HG02588 (cell line): ENCODE measurements at regions not wholly inside any gene's neighbourhood (a gene's known extent, or its start where the extent isn't known, plus 50 kb on each side); places are given as distances from the start of the nearest gene placed in this dataset.
"Not testable (repeated sequence)": the region's sequence is repeated elsewhere in the genome, so short reads cannot be mapped to it uniquely, and the experiment has no call there.

Source experiments
- ATAC-seq: cut with Tn5 transposase; IDR thresholded peaks from one replicate; pipeline ENCODE4 v1.9.1; 2021; ENCODE audit warnings: mild to moderate bottlenecking, moderate library complexity; ENCODE audit not compliant: unreplicated experiment

DNA sequence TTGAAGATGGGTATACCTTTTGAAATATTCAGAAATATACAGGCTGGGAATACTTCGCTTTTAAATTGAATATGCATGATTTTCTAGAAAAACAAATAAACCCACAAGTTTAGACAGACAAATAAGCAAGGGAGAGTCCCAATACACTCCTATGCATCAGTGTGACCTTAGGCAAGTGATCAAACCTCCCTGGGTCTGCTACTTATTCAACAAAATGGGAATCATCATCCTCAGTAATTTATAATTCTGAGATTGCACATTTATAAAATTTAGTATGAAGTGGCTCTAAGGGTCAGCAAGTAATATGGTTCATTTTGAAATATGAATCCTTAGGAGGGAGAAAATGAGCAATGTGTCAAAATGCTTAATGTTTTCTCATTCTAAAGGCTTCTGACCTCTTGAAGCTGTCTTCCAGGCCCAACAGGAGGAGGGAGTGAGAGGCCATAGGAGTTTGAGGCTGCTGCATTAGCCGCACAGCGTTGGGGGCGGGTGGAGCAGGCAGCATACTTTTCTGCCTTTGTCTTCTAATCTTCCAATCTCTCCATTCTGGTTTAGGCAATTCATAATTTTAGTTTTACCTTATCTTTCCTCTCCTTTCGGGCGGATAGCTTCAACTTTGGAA is 155.1 kb downstream of the TRIB2 start:
- ATAC-seq: no peak

- ATAC-seq: no peak
These were observed 161.0 kb downstream of the TRIB2 start for GRCh38 chr2:12877761-12878160.

DNA sequence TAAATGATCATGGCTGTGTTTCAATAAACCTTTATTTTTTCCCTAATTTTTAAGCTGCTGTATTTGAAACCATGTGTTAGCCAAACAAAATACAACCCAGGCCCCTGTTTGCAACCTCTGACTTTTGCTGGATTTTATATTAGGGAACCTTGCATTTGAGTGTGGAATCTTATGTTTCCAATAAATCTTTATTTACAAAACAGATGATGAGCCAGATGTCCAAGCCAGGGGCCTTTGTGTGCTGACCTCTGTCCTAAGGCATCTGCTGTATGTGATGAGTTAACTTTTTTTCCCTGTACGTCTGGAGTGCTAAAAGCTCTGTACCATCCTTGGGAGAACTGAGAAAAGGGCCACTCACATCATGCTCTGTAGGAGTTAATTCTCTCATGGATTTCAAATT is 162.9 kb downstream of the TRIB2 start:
- ATAC-seq: no peak

GRCh38 chr2:12881952-12882351 is 165.2 kb downstream of the TRIB2 start:
- no peak for ATAC-seq

GRCh38 chr2:12882393-12882792 is 165.7 kb downstream of the TRIB2 start:
- no peak for ATAC-seq

DNA sequence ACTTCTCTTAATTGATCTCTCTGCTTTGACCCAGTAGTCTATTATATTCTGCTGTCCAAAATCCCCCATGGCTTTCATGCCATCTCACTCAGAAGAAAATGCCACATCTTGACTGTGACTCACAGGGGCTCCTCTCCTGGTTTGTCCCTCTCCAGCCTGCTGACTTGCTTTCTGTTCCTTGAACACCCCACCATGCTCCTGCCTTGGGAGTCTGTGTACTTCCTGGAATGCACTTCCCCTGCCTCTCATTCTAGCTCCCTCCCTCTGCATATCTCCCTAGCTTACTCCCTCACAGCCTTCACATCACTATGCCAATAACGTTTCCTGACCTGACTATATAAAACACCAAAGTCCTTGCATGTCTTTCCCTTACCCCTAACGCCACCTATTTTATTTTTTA is 167.2 kb downstream of the TRIB2 start:
- no peak for ATAC-seq

DNA sequence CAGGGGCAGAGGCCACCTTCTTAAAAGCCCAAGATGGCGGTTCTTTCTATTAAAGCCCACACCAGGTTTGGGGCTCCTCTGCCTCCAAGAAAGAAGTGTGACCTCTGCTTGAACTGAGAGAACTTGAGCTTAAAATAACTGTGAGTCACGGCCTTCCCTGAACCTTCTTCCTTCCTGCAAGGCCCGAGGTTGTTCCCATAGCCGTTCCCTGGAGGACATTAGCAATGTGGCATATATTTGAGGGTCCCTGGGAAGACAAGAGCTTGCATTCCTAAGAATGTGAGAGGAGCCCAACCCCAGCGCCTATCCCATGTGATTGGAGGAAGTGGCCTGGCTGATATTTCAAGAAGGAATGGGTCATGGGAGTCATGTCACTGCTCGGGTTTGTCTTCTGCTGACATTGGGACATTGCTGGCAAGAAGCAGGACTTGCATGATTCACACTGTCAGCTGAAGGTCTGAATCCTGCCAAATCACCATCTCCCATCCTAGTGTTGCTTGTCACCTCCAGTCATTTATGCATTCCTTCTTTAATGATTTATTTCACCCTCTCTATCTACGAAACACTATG is 168.1 kb downstream of the TRIB2 start:
- no peak for ATAC-seq

- ATAC-seq: no peak
These were observed 173.3 kb downstream of the TRIB2 start for GRCh38 chr2:12890066-12890465.

DNA sequence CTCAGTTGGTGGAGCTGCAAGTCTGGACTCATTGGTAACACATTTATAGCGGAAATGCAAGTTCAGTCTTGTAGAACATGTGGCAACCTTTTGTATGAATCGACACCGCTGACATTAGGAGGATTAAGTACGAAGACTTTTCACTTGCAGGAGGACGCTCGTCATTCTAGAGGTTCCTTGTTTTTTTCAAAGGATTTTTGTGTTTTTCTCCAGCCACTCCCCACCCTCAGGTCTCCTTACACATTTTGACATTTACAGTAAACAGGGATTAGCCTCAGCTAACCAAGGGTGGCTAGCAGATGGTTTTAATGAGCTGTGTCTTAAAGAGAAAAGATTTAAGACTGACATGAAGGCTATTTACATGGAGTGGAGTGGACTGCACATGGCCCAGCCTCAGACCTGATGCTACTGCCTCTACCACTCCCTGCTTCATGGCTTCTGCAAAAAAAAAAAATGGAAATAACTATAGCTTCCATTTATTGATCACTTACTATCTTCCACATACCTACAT is 173.8 kb downstream of the TRIB2 start:
- no peak for ATAC-seq

- no peak for ATAC-seq
These were observed 178.3 kb downstream of the TRIB2 start for GRCh38 chr2:12895017-12895416.

DNA sequence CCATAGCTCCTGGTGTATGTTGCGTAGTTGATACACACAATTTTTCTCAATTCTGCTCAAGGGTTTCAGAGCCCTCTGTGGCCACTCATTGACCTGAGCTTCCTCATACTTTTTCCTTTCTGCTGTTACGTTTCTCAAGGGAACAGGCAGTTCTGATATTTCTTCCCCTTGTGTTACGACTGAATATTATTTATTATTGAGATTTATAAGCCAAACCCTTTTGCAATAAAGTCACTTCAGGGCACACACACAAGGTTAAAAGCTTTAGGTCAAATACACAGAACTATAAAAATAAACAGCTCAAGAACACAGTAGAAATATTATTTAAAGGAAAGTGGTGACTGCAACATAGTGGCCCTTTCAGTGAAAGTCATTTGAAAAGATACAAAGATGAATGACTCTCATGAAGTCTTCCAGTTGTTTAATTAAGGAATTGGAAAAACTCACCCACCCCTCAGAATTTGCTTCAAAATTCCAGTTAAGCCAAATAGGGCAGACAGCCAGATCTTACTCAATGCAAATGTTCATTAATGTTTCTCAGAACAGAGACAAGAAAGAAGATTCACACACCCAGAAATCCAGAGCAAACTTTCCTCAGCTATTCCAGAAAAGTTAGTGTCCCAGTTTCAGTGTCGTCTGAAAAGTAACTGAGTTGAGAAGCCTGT is 179.7 kb downstream of the TRIB2 start:
- ATAC-seq: no peak

- ATAC-seq: no peak
These were observed 180.4 kb downstream of the TRIB2 start for GRCh38 chr2:12897181-12897580.

- ATAC-seq: no peak
These were observed 186.5 kb downstream of the TRIB2 start for GRCh38 chr2:12903272-12903671.

DNA sequence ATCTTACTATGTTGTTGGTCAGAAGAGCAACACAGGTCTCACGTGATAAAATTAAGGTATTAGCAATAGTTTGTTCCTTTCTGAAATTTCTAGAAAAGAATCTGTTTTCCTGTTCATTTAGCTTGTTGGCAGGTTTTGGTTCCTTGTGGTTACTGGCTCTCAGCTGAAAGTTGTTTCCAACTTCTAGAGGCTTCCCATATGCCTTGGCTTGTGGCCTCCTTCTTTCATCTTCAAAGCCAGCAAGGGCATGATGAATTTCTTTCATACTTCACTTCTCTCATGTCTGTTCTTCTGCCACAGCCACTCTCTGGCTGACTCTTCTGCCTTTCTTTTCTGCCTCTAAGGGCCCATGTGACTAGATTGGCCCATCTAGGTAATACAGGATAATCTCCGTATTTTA is 193.7 kb downstream of the TRIB2 start:
- no peak for ATAC-seq

- no peak for ATAC-seq
These were observed 199.1 kb downstream of the TRIB2 start for GRCh38 chr2:12915787-12916186.

DNA sequence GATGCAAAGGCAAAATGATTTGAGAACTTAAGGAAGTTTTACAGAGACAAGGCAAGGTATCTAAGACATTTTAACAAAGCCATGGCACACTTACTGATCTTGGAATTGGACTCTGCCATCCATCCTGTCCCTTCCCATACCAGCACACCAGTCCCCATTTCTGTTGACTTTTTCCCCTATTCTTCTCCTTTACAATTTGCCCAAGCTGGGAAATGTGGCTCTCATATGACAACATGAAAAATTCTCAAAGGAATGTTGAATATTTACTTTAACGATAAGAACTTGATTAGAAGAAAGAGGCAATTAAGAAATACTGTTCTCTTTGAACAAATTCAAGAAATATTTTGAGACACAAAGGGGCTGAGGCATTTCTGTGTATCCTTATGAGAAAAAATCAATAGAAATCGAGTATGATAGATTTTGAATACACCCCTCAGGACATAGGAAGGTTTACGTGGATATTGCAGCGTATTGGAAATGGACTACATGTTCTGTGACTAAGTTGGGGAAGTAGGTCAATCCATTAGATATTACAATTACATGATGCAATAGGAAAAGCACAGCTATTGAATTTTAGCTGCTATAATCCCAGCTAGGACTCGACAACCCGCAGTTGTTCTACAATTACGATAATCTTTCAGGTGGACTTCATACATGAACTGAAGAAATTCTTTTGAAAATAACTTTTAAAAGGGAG is 201.6 kb downstream of the TRIB2 start:
- no peak for ATAC-seq

DNA sequence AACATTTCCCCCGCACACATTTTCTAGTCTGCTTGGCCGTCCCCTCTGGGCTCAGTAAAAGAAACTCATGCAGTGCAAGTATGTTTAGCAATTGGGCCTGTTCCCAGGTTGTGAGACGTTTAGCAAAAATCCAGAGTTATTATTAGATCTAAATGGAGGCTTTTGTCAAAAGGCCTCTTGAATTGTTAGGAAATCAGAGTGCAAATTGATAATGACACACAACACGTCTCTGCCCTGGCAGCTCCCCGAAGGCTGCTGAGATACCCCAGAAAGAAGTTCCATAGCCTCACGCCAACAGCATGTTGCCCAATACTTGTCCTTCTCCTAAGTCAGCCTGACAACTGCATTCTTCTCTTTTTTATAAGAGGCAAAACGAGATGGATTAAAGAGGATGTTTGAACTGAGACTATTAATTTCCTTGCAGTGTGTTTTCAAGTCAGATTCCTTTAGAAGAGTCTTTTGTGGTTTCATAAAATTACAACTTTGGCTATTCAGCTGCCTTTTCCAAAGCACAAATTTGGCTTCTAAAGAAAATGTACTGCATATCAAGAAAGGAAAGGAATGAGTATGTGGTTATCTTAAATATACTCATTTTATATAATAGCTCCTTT is 202.2 kb downstream of the TRIB2 start:
- no peak for ATAC-seq

GRCh38 chr2:12921321-12921720 is 204.6 kb downstream of the TRIB2 start:
- ATAC-seq: no peak

GRCh38 chr2:12923907-12924610 is 207.3 kb downstream of the TRIB2 start:
- no peak for ATAC-seq

- not testable (repeated sequence) for ATAC-seq
These were observed 209.9 kb downstream of the TRIB2 start for GRCh38 chr2:12926641-12927040.
